Neuronal stem cell (in vitro differentiated cells): ENCODE measurements at regions not wholly inside any gene's neighbourhood (a gene's known extent, or its start where the extent isn't known, plus 50 kb on each side); places are given as distances from the start of the nearest gene placed in this dataset.

Source experiments
- DNase-seq: peaks from one replicate; pipeline ENCODE4 v3.0.0-alpha.2; 2013; ENCODE audit warnings: low spot score
- H2AFZ ChIP-seq: one replicate; pipeline ENCODE4 v1.6.1; 2013; ENCODE audit warnings: mild to moderate bottlenecking, low read length, inconsistent platforms
- H2AK5ac ChIP-seq: 2 replicates; pipeline ENCODE4 v1.6.1; 2013; ENCODE audit warnings: low read depth, mild to moderate bottlenecking, inconsistent platforms, low read length, moderate library complexity, mixed read lengths
- H2BK120ac ChIP-seq: 2 replicates; pipeline ENCODE4 v1.6.1; 2013; ENCODE audit warnings: low read depth, mild to moderate bottlenecking, inconsistent platforms, low read length, moderate library complexity, mixed read lengths
- H2BK12ac ChIP-seq: one replicate; pipeline ENCODE4 v1.6.1; 2013; ENCODE audit warnings: low read length, inconsistent platforms
- H2BK15ac ChIP-seq: 2 replicates; pipeline ENCODE4 v1.6.1; 2013; ENCODE audit warnings: mild to moderate bottlenecking, low read length, inconsistent platforms, mixed read lengths
- H2BK5ac ChIP-seq: one replicate; pipeline ENCODE4 v1.6.1; 2013; ENCODE audit warnings: inconsistent platforms, mild to moderate bottlenecking, low read length, moderate library complexity
- H3K14ac ChIP-seq: one replicate; pipeline ENCODE4 v1.6.1; 2013; ENCODE audit warnings: low read length, inconsistent platforms
- H3K18ac ChIP-seq: 2 replicates; pipeline ENCODE4 v1.6.1; 2013; ENCODE audit warnings: low read length, inconsistent platforms
- H3K23ac ChIP-seq: 2 replicates; pipeline ENCODE4 v1.6.1; 2013; ENCODE audit warnings: low read depth, mild to moderate bottlenecking, mixed read lengths, low read length, inconsistent platforms; ENCODE audit not compliant: poor library complexity
- H3K27ac ChIP-seq: replicated peaks from 3 replicates; pipeline ENCODE4 v1.5.1; 2013; ENCODE audit warnings: low read length, inconsistent platforms
- H3K27me3 ChIP-seq, 3 experiments: 2 replicates each; pipeline ENCODE4 v1.6.1; 2013; ENCODE audit warnings: low read length in 3 of 3, mild to moderate bottlenecking in 2 of 3, inconsistent platforms in 1 of 3, low read depth in 1 of 3, mixed read lengths in 1 of 3, moderate library complexity in 1 of 3; ENCODE audit not compliant: control insufficient read depth in 3 of 3, insufficient read depth in 3 of 3
- H3K36me3 ChIP-seq, 2 donors: replicated peaks in 1 of 2; 2 replicates each; pipeline ENCODE4 v1.6.1; 2013; ENCODE audit warnings: low read length in 2 of 2; ENCODE audit not compliant: control insufficient read depth in 2 of 2, insufficient read depth in 2 of 2
- H3K4ac ChIP-seq: 2 replicates; pipeline ENCODE4 v1.6.1; 2013; ENCODE audit warnings: inconsistent platforms, mild to moderate bottlenecking, low read length, moderate library complexity
- H3K4me1 ChIP-seq, 2 donors: 1 replicate in 1 of 2; 2 replicates in 1 of 2; pipeline ENCODE4 v1.6.1; 2013; ENCODE audit warnings: low read length in 2 of 2, low read depth in 1 of 2; ENCODE audit not compliant: control insufficient read depth in 2 of 2, insufficient read depth in 1 of 2
- H3K4me2 ChIP-seq: one replicate; pipeline ENCODE4 v1.6.1; 2013; ENCODE audit warnings: mild to moderate bottlenecking, low read length, inconsistent platforms; ENCODE audit not compliant: insufficient read depth, poor library complexity, severe bottlenecking
- H3K4me3 ChIP-seq, 2 donors: 2 replicates each; pipeline ENCODE4 v1.5.1; 2013; ENCODE audit warnings: low read length in 2 of 2, mild to moderate bottlenecking in 2 of 2, inconsistent platforms in 1 of 2, moderate library complexity in 1 of 2
- H3K79me1 ChIP-seq: one replicate; pipeline ENCODE4 v1.6.1; 2013; ENCODE audit warnings: low read depth, mild to moderate bottlenecking, inconsistent platforms, low read length, moderate library complexity
- H3K9ac ChIP-seq: one replicate; pipeline ENCODE4 v1.6.1; 2013; ENCODE audit warnings: mild to moderate bottlenecking, low read depth, low read length, inconsistent platforms; ENCODE audit not compliant: poor library complexity
- H3K9me3 ChIP-seq, 2 donors: replicated peaks in 1 of 2; 2 replicates each; pipeline versions ENCODE3 to v1.6.1; 2013; ENCODE audit warnings: low read length in 2 of 2, mild to moderate bottlenecking in 2 of 2, inconsistent platforms in 1 of 2, low read depth in 1 of 2, mixed read lengths in 1 of 2, moderate library complexity in 1 of 2; ENCODE audit not compliant: control insufficient read depth in 2 of 2, insufficient read depth in 1 of 2
- H4K8ac ChIP-seq: one replicate; pipeline ENCODE4 v1.6.1; 2013; ENCODE audit warnings: low read depth, mild to moderate bottlenecking, inconsistent platforms, low read length, moderate library complexity
- H4K91ac ChIP-seq: one replicate; pipeline ENCODE4 v1.6.1; 2013; ENCODE audit warnings: low read length, low read depth, mild to moderate bottlenecking, inconsistent platforms; ENCODE audit not compliant: poor library complexity
- WGBS, 2 donors: extraction: QIAGEN DNeasy Blood & Tissue Kit; methylation state at CpG; one replicate each; pipeline ENCODE4 v1.1.7; 2013; ENCODE audit warnings: missing lambda C conversion rate in 2 of 2, mixed read lengths in 1 of 2; ENCODE audit not compliant: insufficient read length in 2 of 2, insufficient replicate concordance in 1 of 2; ENCODE audit errors: extremely low coverage in 2 of 2; 5-methylcytosine and 5-hydroxymethylcytosine counted together

DNA sequence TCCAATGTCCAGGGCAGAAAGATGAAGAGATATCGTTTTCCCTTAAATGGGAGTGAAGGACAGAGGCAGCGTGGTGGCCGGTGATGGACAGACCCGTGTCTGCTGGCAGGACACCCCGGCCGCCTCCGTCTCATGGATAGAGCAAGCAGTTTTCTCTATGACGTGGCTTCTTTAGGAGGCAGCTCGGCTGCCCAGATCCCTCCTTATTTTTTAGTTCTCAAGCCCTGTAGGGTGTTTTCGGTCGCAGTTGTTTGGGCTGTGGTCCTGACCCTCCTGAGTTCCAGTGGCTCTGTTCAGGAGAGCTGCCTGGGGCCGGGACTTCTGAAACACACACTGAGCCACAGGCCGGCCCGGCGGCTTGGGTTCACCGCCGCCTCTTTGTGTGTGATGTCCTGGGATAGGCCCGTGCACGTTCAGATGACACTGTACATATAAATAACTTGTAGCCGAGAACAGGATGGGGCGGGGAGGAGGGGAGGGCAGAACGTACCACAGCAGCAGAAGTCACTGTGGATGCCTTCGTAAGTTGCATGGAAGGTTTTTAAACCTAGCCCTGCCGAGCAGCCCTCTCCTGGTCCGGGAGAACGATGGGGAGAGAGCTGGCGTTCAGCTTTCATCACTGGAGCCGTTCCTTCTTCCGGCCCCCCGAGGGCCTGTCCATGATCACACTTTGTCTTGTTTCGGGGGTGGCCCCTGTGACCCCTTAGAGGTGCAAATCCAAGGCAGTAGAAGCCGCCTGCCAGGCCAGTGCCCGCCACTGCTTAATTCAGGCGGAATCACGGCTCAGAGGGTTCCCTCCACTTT lies 65.2 kb downstream of the SIK1 start:
- no peak overlapping the region for H2BK120ac ChIP-seq
- H3K9me3 ChIP-seq, result no peaks in the 10 kb centered on the region
- no CpG with 5 or more reads among the region's 35 CpGs for WGBS, 2 donors
- no peak overlapping the region for H3K9ac ChIP-seq
- no peak for DNase-seq
- no peak overlapping the region for H4K8ac ChIP-seq
- no peak overlapping the region for H2BK12ac ChIP-seq
- no peaks in the 10 kb centered on the region for H3K36me3 ChIP-seq
- H3K4ac ChIP-seq, result no peak overlapping the region
- H3K23ac ChIP-seq, result no peak overlapping the region
- H3K4me3 ChIP-seq, result no peak overlapping the region
- no peak overlapping the region for H3K14ac ChIP-seq
- H2AK5ac ChIP-seq, result peak overlapping the region; percentile 59
- H3K27ac ChIP-seq, result no peak overlapping the region
- H3K4me1 ChIP-seq, result peaks cover 9 to 12% of the 10 kb centered on the region in 2 donors
- H3K79me1 ChIP-seq, result peaks cover 1% of the 10 kb centered on the region
- no peak overlapping the region for H3K4me2 ChIP-seq
- H2BK5ac ChIP-seq, result no peak overlapping the region
- peak overlapping the region; percentile 62 for H3K18ac ChIP-seq
- H2BK15ac ChIP-seq, result peak overlapping the region; percentile 62
- peak overlapping the region; percentile 59 for H2AFZ ChIP-seq
- no peak overlapping the region for H4K91ac ChIP-seq
- no peaks in the 10 kb centered on the region for H3K27me3 ChIP-seq

DNA sequence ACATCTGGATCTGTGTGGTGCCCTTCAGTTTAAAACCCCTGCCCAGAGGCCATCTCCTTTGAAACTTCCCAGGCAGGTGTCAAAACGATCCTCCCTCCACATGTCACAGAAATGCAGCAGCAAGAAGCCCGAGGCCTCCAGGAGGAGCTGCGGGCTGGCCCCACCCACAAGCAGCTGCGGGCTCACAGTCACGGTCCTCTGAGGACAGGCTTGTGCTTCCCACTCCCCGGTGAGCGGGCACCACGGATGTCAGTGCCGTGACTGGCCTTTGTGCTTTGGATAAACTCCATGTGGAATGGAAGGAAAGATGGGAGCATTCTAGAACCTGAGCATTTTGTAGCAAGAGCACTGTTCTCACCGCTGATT lies 65.8 kb downstream of the SIK1 start:
- Histone ChIP-seq H3K9me3 (no peaks in the 10 kb centered on the region), H2BK12ac (no peak overlapping the region), H4K8ac (no peak overlapping the region), H2BK5ac (no peak overlapping the region), H3K23ac (peak overlapping the region; percentile 77), H2AK5ac (no peak overlapping the region), H3K27me3 (no peaks in the 10 kb centered on the region), H3K36me3 (no peaks in the 10 kb centered on the region), H2BK120ac (no peak overlapping the region), H2BK15ac (peak overlapping the region; percentile 55), H3K27ac (no peak overlapping the region), H3K79me1 (peaks cover 1% of the 10 kb centered on the region), H2AFZ (peak overlapping the region; percentile 59), H3K9ac (no peak overlapping the region), H3K4me1 (peaks cover 8 to 14% of the 10 kb centered on the region in 2 donors), H3K14ac (no peak overlapping the region), H3K4me3 (no peak overlapping the region), H4K91ac (no peak overlapping the region), H3K4ac (no peak overlapping the region), H3K4me2 (no peak overlapping the region), H3K18ac (peak overlapping the region; percentile 87)
- DNase-seq, result no peak
- WGBS, 2 donors, result no CpG with 5 or more reads among the region's 10 CpGs

DNA sequence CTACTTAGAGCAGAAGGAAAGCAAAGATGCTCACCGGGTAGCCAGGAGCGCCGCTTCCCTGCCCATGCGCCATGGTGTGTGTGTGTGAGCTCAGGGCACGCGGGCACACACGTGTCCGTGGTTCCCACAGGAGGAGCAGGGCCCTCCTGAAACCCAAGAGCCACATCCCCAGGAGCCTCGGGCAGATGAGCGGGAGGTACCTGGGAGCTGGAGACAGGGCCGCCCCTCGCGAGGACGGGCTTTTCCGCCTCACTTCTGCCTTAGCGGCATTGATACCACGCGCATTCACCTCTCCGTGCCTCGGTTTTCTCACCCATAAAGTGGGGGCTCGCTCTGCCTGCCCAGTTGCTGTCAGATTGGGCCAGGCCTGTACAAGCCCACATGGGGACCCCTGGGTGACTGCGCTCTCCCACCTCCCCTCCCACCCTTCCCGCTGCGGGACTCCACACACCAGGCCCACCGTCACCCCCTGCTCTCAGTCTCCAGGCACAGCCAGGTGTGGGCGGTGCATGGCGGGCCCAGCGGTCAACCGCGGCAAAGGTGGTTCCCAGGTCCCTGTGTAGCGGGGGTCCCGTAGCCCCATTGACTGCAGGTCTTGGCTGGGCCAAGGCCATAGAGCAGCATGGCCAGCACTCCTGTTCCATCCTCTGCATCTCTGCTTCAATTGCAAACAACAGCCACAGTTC lies 66.3 kb downstream of the SIK1 start:
- no peaks in the 10 kb centered on the region for H3K9me3 ChIP-seq
- no peak overlapping the region for H3K4ac ChIP-seq
- DNase-seq, result no peak
- H3K9ac ChIP-seq, result no peak overlapping the region
- H4K91ac ChIP-seq, result peak overlapping the region; percentile 56
- no peak overlapping the region for H2AFZ ChIP-seq
- peak overlapping the region; percentile 87 for H3K18ac ChIP-seq
- H3K27ac ChIP-seq, result no peak overlapping the region
- H2BK5ac ChIP-seq, result no peak overlapping the region
- peak overlapping the region; percentile 7 for H2BK12ac ChIP-seq
- no peak overlapping the region for H2BK120ac ChIP-seq
- peak overlapping the region; percentile 55 for H2BK15ac ChIP-seq
- WGBS, 2 donors, result no CpG with 5 or more reads among the region's 32 CpGs
- peaks cover 1% of the 10 kb centered on the region for H3K79me1 ChIP-seq
- no peak overlapping the region for H3K4me2 ChIP-seq
- H3K27me3 ChIP-seq, result no peaks in the 10 kb centered on the region
- peaks cover 6 to 17% of the 10 kb centered on the region in 2 donors for H3K4me1 ChIP-seq
- H3K36me3 ChIP-seq, result no peaks in the 10 kb centered on the region
- peak overlapping the region; percentile 85 for H2AK5ac ChIP-seq
- no peak overlapping the region for H3K4me3 ChIP-seq
- peak overlapping the region; percentile 77 for H3K23ac ChIP-seq
- H4K8ac ChIP-seq, result peak overlapping the region; percentile 27
- peak overlapping the region; percentile 95 for H3K14ac ChIP-seq
